Activated CD8-positive, alpha-beta memory T cell treated with anti-CD3 and anti-CD28 coated beads, Interleukin-2, amount 50 U/mL, for 48 hours (primary cell): ENCODE measurements at regions not wholly inside any gene's neighbourhood (a gene's known extent, or its start where the extent isn't known, plus 50 kb on each side); places are given as distances from the start of the nearest gene placed in this dataset.

ENCODE experiments used
- DNase-seq: peaks from one replicate; pipeline ENCODE4 v3.0.0-alpha.2; 2020

DNA sequence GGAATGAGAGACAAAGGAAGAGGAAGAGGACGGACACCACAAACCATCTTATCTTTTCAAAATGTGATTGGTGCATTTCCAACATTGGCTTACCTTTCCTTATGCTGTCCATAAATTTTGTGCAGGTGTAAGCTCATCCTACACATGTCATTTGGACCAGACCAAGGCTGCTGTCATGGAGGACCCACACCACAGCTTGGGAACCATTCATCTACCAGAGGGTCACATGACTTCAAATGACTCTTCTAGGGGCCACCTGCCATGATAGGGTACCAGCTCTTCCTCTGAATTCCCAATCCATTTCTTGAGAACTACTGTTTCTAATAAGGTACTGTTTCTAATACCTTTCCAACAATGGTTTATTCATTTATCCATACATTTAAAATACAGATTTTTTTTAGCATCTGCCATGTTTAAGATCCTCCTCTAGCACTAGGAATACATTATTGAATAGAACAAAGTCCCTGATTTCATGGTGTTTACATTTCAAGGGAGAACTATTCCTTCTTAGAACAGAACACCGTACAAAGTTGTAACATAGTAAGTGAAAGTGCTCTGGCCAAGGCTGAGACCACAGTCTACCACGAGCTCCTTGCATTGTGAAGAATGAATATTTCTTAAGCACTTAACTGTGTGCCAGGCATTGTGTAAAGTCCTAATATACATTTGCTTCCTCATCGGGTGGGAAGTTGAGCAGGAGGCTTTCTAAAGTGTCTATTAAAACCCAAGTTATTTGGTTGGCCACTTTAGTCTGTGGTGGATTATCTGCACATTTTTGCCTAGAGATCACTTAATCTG, 246.1 kb upstream of the FN1 start:
- DNase-seq, result no peak

DNA sequence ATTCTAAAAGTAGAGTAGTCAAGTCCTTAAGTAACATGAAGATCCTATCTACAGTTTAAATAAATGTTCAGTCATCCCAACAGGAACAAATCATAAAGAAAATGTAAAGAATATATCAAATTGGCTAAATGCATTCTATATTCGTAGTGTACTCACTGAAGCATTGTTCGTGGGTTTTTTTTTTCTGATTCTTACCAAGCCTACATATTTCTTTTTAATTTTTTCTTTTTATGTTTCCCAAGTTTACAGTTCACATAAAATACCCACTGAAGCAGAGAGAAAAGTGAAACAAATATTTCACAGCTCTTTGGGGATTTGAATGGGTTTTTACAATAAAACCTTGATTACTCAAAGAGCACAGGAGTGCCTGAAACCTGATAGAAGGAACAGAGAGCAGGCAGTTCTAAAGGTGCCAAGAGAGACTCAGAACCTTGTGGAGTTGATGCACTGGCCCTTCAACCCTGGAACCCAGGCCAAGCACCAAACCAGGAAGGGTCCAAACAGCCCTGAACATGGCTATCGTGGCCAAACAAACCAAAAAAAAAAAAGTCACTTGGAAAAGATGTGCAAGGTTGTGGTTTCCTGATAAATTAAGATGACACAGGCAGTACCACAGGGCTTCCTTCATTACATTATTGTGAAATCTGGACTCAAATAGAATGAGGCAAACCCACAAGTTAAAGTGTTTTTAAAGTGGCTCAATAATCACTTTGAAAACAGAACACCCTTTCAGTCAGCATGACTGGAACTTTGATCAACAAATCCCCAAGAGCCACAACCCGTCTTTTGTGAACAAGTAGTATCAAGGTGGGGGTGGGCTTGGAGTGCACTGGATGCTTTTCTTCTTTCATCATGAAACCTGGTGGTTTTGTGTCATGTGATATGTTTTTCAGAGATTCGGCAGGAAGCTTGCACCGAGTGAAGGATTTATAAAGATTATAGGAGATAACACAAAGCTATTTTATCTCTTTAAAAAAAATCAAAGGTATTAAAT, 245.0 kb upstream of the FN1 start:
- DNase-seq, result peak; percentile 55

DNA sequence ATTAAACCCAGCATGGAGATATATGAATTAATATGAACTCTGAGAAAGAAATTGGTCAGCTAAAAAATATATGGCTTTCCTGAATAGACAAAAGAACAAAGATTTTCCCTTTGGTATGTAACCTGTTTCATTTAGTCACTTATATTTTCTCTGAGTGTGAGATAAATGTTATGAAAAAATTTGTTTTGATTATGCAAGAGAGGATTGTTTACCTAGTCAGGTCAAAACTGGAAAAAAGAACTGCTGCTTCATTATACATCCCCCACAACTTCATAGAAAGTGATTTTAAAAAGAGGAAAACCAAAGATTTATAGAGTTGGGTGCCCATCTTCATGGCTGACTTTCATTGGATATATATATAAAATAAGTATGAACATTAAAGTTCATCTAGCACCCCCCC, 242.2 kb upstream of the FN1 start:
- no peak for DNase-seq

DNA sequence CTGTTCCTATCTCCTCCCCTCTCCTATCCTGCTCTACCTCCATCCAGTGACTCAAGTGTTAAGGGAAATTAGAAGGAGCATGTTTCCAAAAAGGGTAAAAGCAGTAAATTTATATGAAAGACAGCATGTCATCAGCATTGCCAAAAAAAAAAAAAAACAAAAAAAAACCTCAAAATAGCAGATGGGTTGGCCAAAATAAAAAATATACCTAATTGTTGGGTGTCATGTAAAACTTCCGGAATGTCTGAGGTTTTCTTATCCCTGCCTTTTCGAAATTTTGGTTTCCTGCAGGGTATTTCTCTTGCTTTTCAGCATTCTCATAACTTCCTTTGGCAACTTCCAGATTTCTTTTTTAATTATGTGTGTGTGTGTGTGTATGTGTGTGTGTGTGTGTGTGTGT, 241.6 kb upstream of the FN1 start:
- no peak for DNase-seq

DNA sequence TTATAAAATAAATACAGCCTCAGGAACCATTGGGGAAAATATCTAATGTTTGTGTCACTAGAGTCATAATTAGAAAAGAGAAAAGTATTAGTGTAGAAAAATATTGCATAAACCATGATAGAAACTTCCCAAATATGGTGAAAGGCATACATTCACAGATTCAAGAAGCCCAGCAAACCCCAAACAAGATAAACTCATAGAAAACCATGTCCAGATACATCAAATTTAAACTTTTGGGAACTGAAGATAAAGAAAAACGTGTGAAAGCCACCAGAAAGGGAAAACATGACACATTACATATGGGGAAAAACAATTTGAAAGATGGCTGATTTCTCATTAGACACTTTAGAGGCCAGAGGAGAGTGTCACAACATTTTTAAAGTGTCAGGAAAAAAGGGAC, 236.5 kb upstream of the FN1 start:
- no peak for DNase-seq

DNA sequence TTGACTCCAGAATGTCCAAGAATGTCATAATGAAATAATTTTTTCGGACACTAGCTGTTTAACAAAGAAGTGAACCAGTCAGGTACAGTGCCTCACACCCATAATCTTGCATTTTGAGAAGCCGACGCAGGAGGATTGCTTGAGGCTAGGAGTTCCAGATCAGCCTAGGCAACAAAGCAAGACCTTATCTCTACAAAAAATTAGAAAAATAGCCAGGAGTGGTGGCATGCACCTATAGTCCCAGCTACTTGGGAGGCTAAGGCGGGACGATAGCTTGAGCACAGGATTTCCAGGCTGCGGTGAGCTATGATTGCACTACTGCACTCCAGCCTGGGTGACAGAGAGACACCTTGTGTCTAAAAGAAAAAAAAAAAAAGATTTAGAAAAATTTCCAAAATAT, 235.8 kb upstream of the FN1 start:
- DNase-seq, result no peak

DNA sequence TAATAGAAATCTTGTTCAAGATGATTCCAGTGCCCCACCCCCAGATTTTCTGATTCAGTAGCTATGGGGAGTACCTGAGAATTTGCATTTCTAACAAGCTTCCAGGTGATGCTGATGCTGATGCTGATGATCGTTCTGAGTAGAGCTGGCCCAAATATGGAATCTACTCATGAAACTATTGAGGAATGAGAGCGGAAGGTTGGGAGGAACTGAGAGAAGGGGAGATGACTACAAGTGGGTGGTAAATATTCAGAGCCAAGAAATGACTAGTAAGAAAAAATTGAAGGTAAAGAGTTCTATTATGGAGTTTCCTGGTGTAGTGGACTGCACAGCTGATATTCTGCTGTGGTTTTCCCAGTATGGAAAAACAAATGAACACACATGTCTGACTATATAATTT, 235.4 kb upstream of the FN1 start:
- DNase-seq, result no peak

DNA sequence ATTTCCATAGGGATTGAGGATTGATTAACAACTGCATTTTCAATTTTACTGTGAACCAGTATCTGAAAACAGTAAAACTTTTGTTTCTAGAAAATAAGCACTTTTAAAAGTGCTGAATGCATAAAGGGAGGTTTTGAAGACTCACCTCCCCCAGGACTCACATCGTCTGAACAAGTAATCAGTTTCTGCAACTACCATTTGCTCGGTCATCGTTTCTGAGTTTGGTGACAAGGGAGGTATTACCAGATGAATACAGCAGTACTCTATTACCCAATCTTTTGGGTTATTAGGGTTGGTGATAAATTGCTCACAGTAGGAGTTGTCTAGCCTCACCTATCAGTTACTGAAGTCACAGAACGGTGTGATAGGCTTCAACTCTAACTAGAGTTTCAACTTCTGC, 234.5 kb upstream of the FN1 start:
- no peak for DNase-seq

DNA sequence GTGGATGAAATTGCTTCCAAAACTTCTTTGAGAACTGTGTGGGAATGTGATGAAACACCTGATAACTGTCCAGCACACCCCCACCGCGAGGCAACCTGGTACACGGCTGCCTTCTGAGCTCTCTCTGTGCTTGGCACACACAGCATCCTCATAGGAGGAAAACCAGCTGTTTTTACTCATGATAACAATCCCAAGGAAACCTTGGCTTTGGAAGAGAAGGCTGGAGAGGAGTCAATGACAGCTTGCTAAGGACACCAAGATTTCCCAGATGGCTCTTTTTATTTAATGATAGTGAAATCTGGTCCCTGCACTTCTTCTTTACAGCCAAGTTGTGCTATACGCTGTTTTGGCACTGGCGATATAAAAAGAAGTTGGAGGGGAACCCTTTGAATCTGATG, 232.5 kb upstream of the FN1 start:
- no peak for DNase-seq

DNA sequence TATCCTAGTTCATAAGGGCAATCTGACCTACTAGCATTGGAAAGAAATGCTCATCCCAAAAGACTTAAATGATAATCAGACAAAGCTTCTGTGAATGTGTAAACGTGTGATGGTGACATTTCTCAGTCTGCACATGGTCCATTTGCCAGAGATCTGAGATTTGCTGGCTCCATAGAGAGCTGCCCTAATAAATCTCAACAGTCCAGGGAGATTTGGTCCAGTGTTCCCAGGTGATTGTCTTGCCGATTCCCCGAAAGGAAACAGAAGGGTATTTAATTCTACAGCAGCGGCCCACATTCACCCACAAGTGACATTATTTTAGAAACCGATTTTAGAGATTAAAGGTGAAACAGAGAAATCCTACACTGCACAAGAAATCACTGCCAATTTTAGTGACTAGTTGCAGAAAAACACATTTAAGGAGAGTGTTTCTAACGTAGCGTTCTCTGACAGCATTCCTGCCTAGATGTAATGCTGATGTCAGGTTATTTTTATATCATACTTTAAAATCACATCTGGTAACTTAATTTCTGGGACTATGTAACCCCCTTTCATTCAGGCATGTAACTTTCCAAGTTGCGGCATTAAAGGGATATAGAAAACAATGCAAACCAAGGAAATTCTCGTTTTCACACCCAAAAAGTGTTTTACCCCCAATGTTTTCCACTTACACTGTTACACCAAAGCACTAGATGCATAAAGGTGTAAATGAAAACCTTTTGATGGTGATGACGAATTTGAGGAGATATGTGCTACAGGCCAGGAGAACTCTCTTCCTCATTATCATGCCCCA, 231.9 kb upstream of the FN1 start:
- no peak for DNase-seq

DNA sequence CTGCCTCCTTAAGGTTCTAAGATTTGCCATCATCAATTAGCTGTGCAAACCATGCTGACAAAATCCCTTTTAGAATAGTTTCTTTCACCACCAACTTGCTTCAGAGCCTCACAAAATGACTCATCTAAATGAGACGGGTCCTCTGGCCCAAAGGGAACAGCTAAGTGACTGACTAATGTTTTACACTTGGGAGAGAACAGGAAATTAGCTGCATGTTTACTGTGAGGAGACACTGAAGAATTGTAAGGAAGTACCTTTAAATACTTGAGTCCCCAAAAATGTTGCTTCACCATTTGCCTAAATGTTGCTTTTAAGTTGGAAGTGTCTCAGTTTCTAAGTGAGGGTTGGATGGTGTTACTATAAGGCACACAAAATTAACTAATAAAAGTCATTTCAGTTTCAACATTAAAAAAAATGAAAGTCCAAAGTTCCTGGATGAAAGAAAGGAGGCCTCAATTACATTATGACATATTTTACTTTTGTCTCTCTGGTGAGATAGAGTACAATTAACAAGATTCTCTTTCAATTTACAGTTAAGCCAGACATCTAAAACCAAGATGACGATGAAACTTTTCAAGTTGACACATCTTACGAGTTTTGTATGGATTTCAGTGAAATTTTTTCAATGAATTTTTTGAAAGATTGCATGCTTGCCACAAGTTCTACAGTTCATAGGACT, 229.1 kb upstream of the FN1 start:
- no peak for DNase-seq

DNA sequence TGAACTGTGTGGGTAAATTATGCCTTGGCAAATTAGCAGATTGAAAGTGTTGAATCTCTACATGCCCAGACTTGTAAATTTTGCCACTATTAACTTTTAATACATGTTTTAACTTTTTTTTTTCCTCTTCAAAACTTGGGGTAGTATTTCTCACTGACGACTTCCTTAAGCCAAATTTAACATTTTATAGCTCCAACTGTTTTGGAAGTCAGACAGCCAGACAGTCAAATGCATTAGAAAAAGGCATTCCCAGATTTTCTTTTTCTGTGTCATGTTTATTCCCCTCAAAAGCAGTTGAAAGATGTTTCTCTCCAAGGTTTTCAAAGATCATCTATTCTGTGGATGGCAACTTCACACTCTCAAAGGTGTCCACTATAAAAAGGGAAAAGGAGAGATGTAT, 226.8 kb upstream of the FN1 start:
- DNase-seq, result no peak

DNA sequence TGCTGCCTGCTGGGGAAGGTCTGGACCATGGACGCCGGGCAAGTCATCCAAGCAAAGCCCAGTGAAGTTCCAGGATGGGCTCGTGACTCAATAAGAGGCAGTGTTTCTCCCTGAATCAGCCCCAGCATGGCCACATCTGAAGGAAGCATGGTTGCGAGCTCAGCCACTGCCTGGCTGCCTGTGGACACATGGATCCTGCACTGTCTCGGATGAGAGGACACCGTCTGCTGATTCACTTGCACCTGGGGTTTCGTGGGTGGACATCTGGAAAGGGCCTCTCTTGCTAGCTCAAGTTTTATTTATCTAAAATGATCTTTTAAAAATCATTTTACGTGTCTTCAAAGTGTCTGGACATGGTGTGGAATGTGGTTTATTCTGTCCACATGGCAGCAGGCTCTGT, 224.8 kb upstream of the FN1 start:
- DNase-seq, result no peak

DNA sequence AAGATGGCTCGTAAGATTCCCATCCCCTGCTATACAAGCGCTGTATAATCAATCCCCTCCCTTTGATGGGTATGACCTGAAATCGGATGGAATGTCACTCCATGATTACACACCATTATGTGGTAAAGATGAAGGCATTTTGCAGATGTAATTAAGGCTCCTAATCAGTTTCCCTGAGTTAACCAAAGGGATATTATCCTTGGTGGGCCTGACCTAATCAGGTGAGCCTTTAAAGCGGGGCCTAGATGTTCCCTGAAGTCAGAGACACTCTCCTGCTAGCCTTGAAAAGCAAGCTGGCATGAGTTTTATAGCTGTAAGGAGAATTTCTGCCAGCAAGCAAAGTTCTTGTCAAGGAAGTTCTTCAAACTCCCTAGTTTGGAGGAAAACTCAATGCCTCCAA, 223.8 kb upstream of the FN1 start:
- DNase-seq, result no peak

DNA sequence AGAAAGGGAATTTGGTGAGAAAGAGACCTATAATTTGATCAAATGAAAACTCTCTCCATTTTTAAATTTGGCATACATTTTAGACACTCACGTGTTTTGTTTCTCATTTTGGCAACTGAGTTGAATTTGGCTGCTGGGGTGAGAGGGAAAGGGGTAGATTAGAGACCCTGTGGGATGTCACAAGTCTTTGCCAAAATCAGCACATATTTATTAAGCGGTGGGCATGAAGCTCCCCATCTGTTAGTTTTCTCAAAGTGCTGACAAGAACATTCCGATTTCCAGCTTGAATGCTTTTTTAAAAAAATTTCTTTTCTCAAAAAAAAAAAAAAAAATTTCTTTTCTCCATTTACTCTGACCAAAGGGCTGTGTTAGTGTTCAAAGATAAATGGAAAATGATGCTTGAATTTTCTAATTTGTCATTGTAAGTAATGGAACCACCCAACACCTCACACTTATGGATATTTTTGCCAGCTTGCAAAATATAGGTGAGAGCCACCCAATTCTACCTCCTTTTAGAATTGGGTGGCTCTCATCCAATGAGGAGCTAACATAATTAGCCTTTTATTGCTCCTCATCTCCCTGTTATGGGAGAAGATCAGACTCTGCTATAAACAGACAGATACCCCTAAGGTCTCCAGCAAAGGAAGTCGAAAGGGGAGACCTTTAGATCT, 222.9 kb upstream of the FN1 start:
- DNase-seq, result no peak

DNA sequence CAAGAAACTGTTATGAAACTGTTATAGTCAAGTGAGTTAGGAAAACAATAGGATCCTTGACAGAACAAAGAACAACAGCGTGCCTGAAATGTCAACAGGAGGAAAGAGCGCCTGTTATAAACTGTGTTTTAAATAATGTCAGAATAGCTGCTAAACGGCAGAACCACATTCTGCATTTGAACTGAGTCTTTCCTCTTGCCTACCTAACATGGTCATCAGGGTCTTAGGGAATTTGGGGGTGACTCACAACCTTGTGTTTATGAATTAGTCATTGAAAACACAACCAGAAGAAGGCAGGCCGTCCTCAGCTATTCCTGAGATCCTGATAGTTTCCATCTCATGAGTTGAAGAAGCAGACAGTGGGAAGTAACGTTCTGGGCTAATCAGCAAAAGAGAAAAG, 222.0 kb upstream of the FN1 start:
- DNase-seq, result no peak

DNA sequence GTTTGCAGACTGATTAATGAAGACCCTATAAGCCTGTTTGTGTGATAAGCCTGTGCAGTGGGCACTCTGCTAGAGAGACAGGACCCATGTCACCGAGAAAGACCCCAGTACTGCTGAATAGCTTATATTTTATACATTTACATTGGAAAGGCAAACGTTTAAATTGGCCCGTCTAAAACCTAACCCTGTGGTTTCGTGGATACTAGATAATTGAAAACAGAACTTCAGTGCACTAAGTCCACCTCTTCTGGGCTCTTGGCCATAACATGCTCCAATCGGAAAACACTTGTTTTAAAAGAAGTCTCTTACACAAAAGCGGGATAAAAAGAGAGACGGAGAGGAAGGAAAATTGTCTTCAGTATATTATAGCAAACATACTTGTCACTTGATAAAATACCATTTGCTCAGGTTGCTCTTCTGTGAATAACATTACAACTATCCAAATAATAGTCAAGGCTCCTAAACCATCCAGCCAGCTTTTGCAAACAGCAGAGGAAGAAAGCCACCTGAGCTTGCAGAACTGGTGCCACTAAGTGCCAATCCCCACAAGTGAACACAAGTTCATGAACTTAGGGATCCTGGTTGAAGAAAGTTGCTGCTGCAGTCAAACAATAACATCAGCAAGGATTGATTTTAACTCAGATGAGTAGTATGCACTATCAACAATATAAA, 218.4 kb upstream of the FN1 start:
- no peak for DNase-seq

DNA sequence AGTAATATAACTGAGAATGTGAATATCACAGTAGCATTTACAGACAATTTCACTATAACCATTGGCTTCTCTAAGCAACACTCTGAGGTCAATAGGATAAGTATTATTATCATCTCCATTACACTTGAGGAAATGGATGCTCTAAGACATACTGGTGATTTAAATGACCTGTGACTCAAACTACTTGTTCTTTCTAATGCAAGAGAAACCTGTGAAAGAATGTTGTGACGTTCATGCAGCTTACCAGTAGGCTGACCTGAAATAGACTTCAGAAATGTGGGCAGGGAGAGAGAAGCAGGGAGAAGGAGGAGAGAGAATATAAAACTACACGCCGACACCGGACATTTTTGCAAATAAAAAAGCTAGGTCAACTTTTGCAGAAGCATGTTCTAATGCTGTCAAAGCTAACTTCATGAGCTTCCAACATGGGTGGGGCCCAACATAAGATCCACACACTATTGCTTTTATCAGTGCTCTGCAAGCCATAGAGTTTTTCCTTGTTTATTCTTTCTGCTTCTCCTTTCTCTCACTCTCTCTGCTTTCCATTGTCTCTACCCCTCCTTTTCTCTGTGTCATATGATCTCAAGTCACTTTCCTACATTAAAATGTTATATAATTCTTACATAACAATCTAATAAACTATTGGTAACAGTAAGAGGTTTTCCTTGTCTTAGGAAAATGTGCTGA, 217.6 kb upstream of the FN1 start:
- no peak for DNase-seq

DNA sequence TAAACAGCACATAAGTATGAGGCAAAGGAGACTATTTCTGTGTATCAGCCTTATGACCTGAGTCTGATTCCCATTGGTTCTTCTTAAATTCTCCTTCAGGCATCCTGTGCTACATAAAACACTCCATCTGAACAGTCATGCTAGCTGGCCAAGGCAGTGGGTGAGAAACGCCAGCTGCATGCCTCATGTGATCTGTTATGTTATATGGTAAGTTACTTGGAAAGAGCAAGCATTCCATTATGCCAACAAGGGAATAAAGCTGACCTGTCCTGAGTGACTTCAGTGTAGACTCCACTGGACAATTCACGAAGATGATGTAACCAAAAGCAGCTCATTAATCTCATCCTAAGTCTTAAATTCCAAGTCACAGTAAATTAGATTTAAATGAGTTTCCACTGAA, 216.5 kb upstream of the FN1 start:
- DNase-seq, result no peak

DNA sequence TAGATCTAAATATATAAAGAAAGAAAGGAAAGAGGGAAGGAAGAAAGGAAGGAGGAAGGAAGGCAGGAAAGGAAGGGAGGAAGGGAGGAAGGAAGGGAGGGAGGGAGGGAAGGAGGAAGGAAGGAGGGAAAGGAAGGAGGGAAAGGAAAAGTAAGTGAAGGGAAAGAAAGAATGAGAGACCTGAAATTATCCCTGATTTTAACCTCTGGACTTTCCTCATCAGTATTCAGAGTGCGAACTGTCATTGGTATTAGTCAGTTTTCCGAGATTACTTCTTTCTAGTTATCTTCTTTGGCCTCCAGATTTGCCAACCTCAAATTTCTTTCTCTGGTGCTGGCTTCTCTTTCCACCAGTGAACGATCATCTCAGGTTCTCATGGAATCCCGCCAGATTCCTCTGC, 215.5 kb upstream of the FN1 start:
- no peak for DNase-seq
